GM21717 (cell line): ENCODE measurements at regions not wholly inside any gene's neighbourhood (a gene's known extent, or its start where the extent isn't known, plus 50 kb on each side); places are given as distances from the start of the nearest gene placed in this dataset.

Experiments used
- ATAC-seq: cut with Tn5 transposase; IDR thresholded peaks from one replicate; pipeline ENCODE4 v1.9.1; 2021; ENCODE audit warnings: mild to moderate bottlenecking, moderate library complexity; ENCODE audit not compliant: unreplicated experiment

- ATAC-seq: no peak
Measured at GRCh38 chr13:65901723-65902122, 1328.4 kb downstream of the PCDH9 start.

GRCh38 chr13:65894049-65894448 is 1336.1 kb downstream of the PCDH9 start:
- ATAC-seq: no peak

GRCh38 chr13:65892859-65893258 is 1337.3 kb downstream of the PCDH9 start:
- ATAC-seq: no peak

- ATAC-seq: no peak
Measured at GRCh38 chr13:65889368-65889767, 1340.8 kb downstream of the PCDH9 start.

- ATAC-seq: no peak
Measured at GRCh38 chr13:65882810-65883209, 1347.3 kb downstream of the PCDH9 start.

- no peak for ATAC-seq
Measured at GRCh38 chr13:65881561-65882155, 1348.5 kb downstream of the PCDH9 start.

GRCh38 chr13:65875031-65875430 is 1355.1 kb downstream of the PCDH9 start:
- ATAC-seq: no peak

GRCh38 chr13:65872448-65872847 is 1357.7 kb downstream of the PCDH9 start:
- ATAC-seq: no peak

- ATAC-seq: no peak
Measured at GRCh38 chr13:65868884-65869283, 1361.3 kb downstream of the PCDH9 start.

- no peak for ATAC-seq
Measured at GRCh38 chr13:65868099-65868498, 1362.0 kb downstream of the PCDH9 start.

GRCh38 chr13:65866138-65866537 is 1364.0 kb downstream of the PCDH9 start:
- no peak for ATAC-seq

GRCh38 chr13:65865206-65865605 is 1364.9 kb downstream of the PCDH9 start:
- ATAC-seq: no peak

GRCh38 chr13:65864039-65864438 is 1366.1 kb downstream of the PCDH9 start:
- ATAC-seq: no peak

- ATAC-seq: no peak
Measured at GRCh38 chr13:65860306-65860705, 1369.8 kb downstream of the PCDH9 start.

GRCh38 chr13:65857942-65858565 is 1372.1 kb downstream of the PCDH9 start:
- no peak for ATAC-seq

- ATAC-seq: no peak
Measured at GRCh38 chr13:65856431-65856830, 1373.7 kb downstream of the PCDH9 start.

GRCh38 chr13:65855242-65855805 is 1374.8 kb downstream of the PCDH9 start:
- no peak for ATAC-seq

- ATAC-seq: no peak
Measured at GRCh38 chr13:65854431-65854830, 1375.7 kb downstream of the PCDH9 start.

GRCh38 chr13:65844266-65844841 is 1385.8 kb downstream of the PCDH9 start:
- no peak for ATAC-seq

- ATAC-seq: no peak
Measured at GRCh38 chr13:65843314-65843731, 1386.8 kb downstream of the PCDH9 start.

- no peak for ATAC-seq
Measured at GRCh38 chr13:65841156-65841555, 1389.0 kb downstream of the PCDH9 start.

- ATAC-seq: no peak
Measured at GRCh38 chr13:65836066-65836465, 1394.1 kb downstream of the PCDH9 start.
